ENCODE measurements at regions not wholly inside any gene's neighbourhood (a gene's known extent, or its start where the extent isn't known, plus 50 kb on each side); places are given as distances from the start of the nearest gene placed in this dataset.
"Not testable (repeated sequence)": the region's sequence is repeated elsewhere in the genome, so short reads cannot be mapped to it uniquely, and the experiment has no call there.

DNA sequence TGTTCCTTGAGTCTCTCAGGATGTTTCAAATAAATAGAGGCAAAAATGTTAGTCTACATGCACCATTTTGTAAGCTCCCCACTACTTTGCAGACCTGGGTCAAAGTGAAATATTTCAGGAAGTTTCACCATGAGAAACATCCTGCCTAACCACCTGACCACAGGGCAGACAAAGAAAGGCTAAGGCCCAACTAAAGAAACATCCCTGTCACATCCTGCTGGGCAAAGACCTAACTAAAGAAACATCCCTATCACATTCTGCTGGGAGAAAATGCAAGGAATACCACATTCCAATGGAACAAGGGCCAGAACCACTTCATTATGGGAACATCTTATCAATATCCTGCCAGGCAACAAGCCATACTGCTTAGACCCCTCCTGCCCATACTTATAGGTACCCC is 1303.4 kb downstream of the TECRL start:
- Histone ChIP-seq H3K4me1 (no peaks in the 10 kb centered on the region), H3K27ac (no peak overlapping the region), H3K4me3 (no peak overlapping the region), H3K9me3 (no peaks in the 10 kb centered on the region), H3K36me3 (no peaks in the 10 kb centered on the region), H3K27me3 (no peaks in the 10 kb centered on the region)
- intact Hi-C loops (cut with DNase I; ENCODE audit: low total_unique reads), result no loop called here
- DNase-seq, result no peak
- TF ChIP-seq, protein P1, sequence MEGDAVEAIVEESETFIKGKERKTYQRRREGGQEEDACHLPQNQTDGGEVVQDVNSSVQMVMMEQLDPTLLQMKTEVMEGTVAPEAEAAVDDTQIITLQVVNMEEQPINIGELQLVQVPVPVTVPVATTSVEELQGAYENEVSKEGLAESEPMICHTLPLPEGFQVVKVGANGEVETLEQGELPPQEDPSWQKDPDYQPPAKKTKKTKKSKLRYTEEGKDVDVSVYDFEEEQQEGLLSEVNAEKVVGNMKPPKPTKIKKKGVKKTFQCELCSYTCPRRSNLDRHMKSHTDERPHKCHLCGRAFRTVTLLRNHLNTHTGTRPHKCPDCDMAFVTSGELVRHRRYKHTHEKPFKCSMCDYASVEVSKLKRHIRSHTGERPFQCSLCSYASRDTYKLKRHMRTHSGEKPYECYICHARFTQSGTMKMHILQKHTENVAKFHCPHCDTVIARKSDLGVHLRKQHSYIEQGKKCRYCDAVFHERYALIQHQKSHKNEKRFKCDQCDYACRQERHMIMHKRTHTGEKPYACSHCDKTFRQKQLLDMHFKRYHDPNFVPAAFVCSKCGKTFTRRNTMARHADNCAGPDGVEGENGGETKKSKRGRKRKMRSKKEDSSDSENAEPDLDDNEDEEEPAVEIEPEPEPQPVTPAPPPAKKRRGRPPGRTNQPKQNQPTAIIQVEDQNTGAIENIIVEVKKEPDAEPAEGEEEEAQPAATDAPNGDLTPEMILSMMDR (IDR thresholded peaks at IDR 0.05), result no peak
- TF ChIP-seq POLR2A (IDR thresholded peaks at IDR 0.05), result no peak

DNA sequence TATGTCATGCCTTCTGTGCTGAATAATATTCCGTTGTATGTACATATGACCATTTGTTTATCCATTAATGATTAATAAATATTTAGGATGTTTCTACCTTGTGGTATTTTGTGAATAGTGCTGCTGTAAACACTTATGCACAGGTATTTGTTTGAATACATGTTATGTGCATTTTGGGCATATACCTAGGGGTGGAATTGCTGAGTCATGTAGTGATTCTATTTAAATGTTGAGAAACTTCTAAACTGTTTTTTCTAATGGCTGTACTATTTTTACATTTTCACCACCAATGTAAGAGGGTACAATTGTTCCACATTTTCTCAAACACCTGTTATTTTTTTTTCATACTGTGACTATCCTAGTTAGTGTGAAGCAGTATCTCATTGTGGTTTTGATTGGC is 1318.6 kb downstream of the TECRL start:
- TF ChIP-seq, protein P1 (IDR thresholded peaks at IDR 0.05), result no peak
- no peak for TF ChIP-seq POLR2A (IDR thresholded peaks at IDR 0.05)
- H3K4me3 ChIP-seq, result no peak overlapping the region
- DNase-seq, result no peak
- H3K27me3 ChIP-seq, result no peaks in the 10 kb centered on the region
- H3K4me1 ChIP-seq, result no peaks in the 10 kb centered on the region
- no peaks in the 10 kb centered on the region for H3K36me3 ChIP-seq
- H3K27ac ChIP-seq, result no peak overlapping the region
- no peaks in the 10 kb centered on the region for H3K9me3 ChIP-seq
- intact Hi-C loops (cut with DNase I; ENCODE audit: low total_unique reads), result no loop called here

DNA sequence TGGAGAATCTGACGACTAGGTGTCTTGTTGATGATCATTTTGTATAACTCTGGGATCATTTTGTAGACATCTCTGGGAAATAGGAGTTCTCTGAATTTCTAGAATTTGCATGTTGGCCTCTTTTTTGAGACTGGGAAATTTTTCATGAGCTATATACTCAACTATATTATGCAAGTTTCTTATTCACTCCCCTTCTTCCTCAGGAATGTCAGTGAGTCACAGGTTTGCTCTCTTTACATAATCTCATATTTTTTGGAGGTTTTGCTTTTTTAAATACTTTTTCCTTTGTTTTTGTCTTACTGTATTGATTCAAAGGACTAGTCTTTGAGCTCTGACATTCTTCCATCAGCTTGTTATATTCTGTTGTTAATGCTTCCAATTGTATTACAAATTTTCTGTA is 1324.2 kb downstream of the TECRL start:
- no peaks in the 10 kb centered on the region for H3K27me3 ChIP-seq
- H3K4me3 ChIP-seq, result no peak overlapping the region
- intact Hi-C loops (cut with DNase I; ENCODE audit: low total_unique reads), result no loop called here
- H3K9me3 ChIP-seq, result no peaks in the 10 kb centered on the region
- H3K36me3 ChIP-seq, result no peaks in the 10 kb centered on the region
- DNase-seq, result no peak
- no peak overlapping the region for H3K27ac ChIP-seq
- TF ChIP-seq, protein P1 (IDR thresholded peaks at IDR 0.05), result no peak
- TF ChIP-seq POLR2A (IDR thresholded peaks at IDR 0.05), result no peak
- no peaks in the 10 kb centered on the region for H3K4me1 ChIP-seq

DNA sequence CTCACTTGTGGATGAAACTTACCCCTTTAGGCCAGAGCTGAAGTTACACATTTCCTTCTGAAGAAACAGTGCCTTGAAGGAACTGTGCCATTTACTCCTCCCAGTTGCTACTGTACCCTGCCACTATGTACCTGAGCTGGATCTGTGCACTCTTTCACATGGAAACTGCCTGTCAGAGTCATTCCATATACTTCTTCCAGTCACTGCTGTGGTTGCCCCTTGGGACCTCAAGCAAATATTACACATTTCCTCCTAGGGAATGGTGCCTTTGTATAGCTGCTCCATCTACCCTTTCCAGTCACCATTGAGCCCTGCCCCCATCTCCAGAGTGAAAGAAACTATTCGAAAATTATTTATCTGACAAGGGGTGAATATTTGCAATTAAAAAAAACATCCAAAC is 1328.3 kb downstream of the TECRL start:
- H3K36me3 ChIP-seq, result no peaks in the 10 kb centered on the region
- no peaks in the 10 kb centered on the region for H3K27me3 ChIP-seq
- TF ChIP-seq POLR2A (IDR thresholded peaks at IDR 0.05), result no peak
- TF ChIP-seq, protein P1 (IDR thresholded peaks at IDR 0.05), result no peak
- no peak overlapping the region for H3K27ac ChIP-seq
- intact Hi-C loops (cut with DNase I; ENCODE audit: low total_unique reads), result no loop called here
- no peaks in the 10 kb centered on the region for H3K4me1 ChIP-seq
- no peaks in the 10 kb centered on the region for H3K9me3 ChIP-seq
- no peak for DNase-seq
- no peak overlapping the region for H3K4me3 ChIP-seq

DNA sequence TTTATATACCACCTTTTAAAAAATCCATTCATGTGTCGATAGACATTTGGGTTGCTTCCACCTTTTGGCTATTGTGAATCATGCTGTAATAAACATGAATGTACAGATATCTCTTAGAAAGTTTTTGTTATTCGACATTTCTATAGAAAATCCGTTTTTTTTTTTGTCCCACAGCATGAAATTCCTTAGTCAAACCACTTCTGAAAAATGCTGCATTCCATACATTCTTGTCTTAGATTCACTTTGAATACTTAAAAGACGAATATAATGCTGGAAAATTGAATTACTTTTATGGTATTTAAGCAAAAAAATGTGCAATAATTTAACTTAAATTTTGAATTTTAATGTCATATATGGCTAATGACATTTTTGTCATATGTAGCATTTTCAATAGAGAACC is 1345.5 kb downstream of the TECRL start:
- no peak for DNase-seq
- TF ChIP-seq, protein P1 (IDR thresholded peaks at IDR 0.05), result no peak
- TF ChIP-seq POLR2A (IDR thresholded peaks at IDR 0.05), result no peak
- no peaks in the 10 kb centered on the region for H3K9me3 ChIP-seq
- no peak overlapping the region for H3K4me3 ChIP-seq
- no peaks in the 10 kb centered on the region for H3K36me3 ChIP-seq
- intact Hi-C loops (cut with DNase I; ENCODE audit: low total_unique reads), result no loop called here
- no peaks in the 10 kb centered on the region for H3K27me3 ChIP-seq
- no peak overlapping the region for H3K27ac ChIP-seq
- H3K4me1 ChIP-seq, result no peaks in the 10 kb centered on the region

DNA sequence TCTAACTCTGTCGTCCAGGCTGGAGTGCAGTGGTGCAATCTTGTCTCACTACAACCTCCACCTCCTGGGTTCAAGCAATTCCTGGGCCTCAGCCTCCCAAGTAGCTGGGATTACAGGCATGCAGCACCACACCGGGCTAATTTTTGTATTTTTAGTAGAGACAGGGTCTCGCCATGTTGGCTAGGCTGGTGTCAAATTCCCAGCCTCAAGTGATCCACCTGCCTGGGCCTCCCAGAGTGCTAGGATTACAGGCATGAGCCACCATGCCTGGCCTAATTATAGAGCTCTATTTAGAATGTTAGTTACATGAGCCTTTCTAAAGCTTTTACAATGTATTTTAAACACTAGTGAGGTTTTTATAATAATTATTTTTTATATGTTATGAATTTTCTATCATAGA is 1346.4 kb downstream of the TECRL start:
- intact Hi-C loops (cut with DNase I; ENCODE audit: low total_unique reads); H3K27ac ChIP-seq; H3K27me3 ChIP-seq; H3K9me3 ChIP-seq; H3K4me3 ChIP-seq; DNase-seq; H3K4me1 ChIP-seq; H3K36me3 ChIP-seq: not testable (repeated sequence)

All from uterus (tissue), 3 donors.